HG03103 (cell line): ENCODE measurements at regions not wholly inside any gene's neighbourhood (a gene's known extent, or its start where the extent isn't known, plus 50 kb on each side); places are given as distances from the start of the nearest gene placed in this dataset.

ENCODE experiments used
- ATAC-seq: cut with Tn5 transposase; IDR thresholded peaks from one replicate; pipeline ENCODE4 v1.9.1; 2021; ENCODE audit warnings: low read depth; ENCODE audit not compliant: unreplicated experiment

DNA sequence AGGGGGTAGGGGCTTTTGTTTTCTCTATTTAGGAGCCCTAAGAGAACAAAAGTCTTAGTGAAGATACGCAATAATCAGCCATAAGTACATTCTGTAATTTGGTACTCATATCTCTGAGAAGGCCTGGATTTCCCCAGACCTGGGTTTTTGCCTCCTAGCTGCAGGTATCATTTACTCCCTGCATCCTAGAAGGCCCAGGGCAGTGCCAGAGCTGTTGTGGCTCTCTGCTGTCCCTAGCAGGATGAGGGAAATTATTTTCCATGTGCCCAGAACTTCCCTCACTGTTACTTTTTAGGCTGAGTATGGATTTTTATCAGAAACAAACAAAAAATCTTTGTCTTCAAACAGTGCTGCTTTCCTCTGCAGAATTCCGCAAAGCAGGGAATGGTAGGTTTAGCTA is 192.5 kb upstream of the SYT1 start:
- ATAC-seq, result no peak

DNA sequence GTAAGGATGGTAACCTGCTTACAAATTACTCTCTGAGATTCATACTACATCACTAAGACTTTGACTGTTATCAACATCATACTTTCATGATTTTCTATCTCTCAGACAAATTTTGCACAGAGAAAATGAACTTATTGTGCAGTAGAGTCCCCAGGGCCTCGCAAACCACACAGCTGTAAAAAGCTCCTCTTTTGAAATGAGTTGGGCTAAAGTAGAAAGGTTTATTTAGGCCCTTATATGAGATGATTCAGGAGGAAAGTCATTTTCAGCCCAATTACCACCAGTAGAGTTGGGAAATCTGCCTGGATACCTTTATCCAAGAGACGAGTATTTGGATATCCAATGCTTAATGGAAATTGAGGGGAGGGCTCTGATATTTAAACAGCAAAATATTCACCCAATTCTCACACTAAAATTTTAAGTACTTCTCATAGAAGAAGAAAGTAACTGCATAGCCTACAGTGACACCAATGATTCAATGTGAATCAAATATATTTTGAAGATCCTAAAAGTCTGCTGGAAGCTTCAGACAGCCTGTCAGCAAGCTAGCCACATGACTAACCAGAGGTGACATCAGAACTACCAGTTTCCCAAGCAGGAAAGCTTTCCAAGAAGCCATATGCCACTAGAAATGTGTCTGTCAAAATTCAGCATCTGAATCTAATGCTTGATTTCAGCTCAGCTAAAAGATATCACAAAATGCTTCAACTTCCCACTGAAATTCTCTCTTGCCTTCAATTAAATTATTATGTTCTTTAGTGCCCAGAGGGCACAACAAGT is 190.1 kb upstream of the SYT1 start:
- no peak for ATAC-seq

GRCh38 chr12:78680596-78680995 is 184.0 kb upstream of the SYT1 start:
- ATAC-seq, result no peak

DNA sequence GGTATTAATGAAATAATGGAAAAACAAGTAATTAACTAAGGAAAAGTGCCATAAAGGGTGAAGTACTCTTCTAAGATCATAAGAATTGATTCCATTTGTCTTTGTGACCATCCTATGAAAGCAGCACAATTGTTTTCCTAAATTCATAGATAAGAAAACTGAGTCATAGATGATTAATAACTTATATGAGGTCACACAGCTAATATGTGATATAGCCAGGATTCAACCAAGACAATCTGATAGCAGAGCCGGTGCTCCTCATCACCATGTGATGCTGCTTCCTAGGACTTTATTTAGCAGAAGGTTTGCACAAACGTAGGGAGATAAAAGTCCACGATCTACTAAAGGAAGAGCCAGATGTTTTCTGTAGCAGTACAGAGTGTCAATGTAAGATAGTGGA is 181.5 kb upstream of the SYT1 start:
- ATAC-seq, result no peak

- no peak for ATAC-seq
Observed at GRCh38 chr12:78683626-78684025, 180.9 kb upstream of the SYT1 start.

DNA sequence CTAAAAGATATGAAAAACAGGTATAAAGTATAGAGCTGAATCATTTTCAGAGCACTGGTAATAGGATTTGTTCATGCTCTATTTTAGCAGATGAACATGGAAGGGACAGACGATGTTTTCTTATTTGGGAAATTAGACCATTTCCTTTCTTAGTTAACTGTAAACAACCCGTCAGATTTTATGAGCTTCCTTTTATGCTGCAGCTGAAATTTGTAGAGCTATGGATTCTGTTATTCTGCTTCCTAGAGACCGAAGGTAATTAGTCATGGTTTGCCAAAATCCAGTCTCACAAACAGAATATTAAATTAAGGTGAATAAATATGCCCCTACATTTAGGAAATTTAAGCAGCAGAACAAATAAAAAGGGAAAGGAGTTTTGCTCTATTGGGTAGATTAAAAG is 180.2 kb upstream of the SYT1 start:
- ATAC-seq, result no peak

DNA sequence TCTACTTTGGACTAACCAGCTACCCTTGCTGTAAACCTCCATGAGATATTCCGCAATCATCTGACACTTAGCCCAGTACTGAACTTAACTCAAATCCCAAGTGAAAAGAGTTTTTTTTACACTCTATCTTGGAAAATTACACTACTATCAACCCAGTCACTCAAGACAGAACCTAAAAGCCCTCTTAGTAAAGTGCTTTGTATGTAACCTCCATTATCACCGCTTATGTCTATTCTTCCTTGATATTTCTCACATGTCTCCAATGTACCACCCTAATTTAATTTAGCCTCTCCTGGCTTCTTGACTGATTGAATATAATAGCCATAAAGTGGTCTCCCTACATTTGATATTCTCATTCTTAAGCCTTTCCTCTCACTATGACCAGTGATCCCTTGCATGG is 168.8 kb upstream of the SYT1 start:
- no peak for ATAC-seq

DNA sequence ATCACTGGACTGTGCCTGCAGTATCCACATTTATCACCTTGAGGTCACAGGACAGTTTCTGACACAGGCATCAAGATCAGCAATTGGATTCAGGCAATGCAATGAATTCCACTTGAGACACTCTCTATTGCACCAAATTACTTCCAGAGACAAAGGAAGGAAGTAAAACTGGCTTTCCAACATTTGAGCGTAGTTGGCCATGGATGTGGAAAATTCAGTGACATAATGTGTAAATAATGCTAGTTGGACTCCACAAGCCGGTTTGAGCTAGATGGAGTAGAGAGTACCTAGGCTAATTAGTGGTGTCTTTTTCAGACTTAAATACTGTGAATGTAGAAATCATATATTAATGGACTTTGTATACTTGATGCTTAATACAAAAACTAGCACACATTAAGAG is 168.3 kb upstream of the SYT1 start:
- no peak for ATAC-seq

DNA sequence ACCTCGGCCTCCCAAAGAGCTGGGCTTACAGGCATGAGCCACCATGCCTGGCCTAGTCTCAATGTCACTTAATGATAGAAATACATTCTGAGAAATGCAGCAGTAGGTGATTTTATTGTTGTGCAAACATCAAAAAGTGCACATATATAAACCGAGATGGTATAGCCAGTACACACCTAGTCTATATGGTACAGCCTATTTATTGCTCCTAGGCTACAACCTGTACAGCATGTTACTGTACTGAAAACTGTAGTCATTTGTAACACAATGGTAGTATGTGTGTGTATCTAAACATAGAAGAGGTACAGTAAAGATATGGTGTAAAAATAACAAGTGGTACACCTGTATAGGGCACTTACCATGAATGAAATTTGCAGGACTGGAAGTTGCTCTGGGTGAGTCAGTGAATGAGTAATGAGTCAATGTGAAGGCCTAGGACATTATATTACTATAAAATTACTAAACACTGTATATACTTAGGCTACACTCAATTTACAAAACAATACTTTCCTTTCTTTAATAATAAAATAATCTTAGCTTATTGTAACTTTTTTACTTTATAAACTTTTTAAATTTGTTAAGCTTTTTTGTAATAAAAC is 166.7 kb upstream of the SYT1 start:
- no peak for ATAC-seq

GRCh38 chr12:78698747-78699146 is 165.8 kb upstream of the SYT1 start:
- ATAC-seq, result no peak

- no peak for ATAC-seq
Observed at GRCh38 chr12:78700565-78700964, 164.0 kb upstream of the SYT1 start.

DNA sequence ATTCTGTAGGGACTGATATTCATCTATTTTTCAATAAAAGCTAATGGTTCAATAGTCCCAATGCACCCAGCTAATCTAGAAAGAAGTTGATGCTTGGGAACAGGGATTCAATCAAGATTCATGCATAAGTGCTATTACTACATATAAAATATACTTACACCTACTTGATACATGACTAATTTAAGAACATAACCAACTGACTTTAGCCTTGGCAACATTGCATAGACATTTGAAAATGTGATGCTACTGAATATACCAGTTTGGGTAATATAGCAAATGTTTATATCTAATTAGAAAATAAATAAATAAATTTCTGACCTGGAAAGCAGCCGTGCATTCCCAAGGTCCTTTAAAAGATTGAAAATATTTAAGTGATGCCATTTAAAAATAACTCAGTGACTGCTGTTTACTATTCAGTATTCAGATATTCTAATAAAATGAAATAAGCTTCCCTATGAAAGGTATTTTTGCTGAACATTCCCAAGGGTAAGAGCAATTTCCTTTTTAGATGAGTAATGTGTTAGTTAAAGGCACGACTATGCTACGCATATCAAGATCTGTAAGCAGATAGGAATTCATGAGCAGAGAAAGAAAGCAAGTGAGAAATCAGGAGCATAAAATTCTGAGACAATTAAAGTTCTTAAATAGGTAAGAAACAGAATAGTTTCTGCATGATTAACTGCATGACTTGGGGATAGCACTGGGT is 160.6 kb upstream of the SYT1 start:
- no peak for ATAC-seq

DNA sequence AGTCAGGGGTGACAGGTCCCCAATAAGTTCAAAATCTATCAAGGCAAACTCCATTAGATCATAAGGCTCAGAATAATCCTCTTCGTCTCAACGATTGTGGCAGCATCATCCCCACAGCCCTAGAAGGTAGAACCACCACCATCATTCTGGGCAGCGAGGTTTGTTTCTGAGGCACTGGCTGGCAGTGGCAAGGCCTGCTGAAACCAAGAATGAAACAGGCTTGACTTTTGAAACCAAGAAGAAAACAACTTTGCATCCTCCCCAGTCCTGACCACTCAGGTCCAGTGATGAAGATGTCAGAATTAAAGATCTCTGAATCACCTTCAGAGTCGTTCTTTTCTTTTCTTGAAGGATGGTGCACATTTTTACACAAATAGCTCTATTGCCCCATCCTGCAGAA is 152.6 kb upstream of the SYT1 start:
- no peak for ATAC-seq

GRCh38 chr12:78712834-78713481 is 151.6 kb upstream of the SYT1 start:
- ATAC-seq, result no peak

- no peak for ATAC-seq
Observed at GRCh38 chr12:78719721-78720120, 144.9 kb upstream of the SYT1 start.

DNA sequence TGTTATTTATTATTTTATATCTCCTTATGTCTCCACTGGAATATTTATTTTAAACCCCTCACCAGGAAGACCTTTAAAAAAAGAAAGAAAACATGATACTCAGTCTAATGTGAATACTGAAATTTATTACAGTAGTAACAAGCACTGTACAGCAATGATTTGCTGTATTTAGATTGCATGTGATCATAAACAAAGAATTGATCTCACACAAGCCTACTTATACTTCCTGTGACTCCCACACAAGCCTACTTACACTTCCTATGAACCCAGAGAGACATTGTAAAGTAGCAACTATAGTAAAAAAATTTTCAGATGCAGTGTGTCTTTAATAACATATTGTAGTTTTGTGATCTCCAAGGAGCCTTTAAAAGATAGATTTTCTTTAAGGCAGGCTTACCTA is 142.7 kb upstream of the SYT1 start:
- ATAC-seq, result no peak

GRCh38 chr12:78725033-78725432 is 139.5 kb upstream of the SYT1 start:
- ATAC-seq, result no peak

GRCh38 chr12:78725951-78726580 is 138.5 kb upstream of the SYT1 start:
- no peak for ATAC-seq

- ATAC-seq, result no peak
Observed at GRCh38 chr12:78726854-78727253, 137.7 kb upstream of the SYT1 start.

GRCh38 chr12:78732481-78732880 is 132.1 kb upstream of the SYT1 start:
- ATAC-seq, result no peak

DNA sequence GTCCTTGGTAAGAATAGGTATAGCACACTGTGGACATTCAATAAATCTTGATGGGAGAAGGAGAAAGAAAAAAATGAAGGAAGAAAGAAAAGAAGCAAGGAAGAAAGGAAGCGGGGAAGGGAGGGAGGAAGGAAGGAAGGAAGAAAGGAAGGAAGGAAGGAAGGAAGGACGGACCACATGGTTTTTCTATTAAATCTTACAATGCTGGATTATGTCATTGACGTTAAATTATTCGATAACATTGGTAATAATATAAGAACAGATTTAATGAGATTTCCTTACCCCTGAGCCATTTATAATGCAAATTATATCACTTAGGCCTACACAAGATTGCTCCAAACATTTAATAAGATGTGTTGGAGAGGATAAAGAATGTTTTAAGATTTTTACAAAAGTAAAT is 124.9 kb upstream of the SYT1 start:
- no peak for ATAC-seq
